ENCODE measurements at regions not wholly inside any gene's neighbourhood (a gene's known extent, or its start where the extent isn't known, plus 50 kb on each side); places are given as distances from the start of the nearest gene placed in this dataset.
A peak's percentile ranks its signal among the peaks of the same experiment; 100 is the strongest.

DNA sequence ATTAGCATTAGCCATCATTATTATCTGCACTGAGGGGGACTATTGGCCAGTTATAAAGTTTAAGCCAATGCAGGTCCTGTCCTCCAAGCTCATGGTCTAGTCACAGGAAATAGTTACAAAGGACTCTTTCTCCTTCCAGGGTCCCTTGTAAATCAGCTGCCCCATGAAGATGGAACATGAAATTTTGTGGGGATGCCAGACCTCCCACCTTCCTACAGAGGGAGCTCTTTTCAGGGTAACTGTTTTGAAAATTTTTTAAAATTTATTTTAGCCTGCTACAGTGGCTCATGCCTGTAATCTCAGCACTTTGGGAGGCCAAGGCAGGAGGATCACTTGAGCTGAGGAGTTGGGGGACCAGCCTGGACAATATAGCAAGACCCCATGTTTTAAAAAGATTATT lies 124.4 kb upstream of the SLC34A2 start:
- peak; percentile 69 for DNase-seq (ENCODE audit: low spot score)

GRCh38 chr4:25532591-25532990 lies 123.1 kb upstream of the SLC34A2 start:
- DNase-seq (ENCODE audit: low spot score) = no peak

DNA sequence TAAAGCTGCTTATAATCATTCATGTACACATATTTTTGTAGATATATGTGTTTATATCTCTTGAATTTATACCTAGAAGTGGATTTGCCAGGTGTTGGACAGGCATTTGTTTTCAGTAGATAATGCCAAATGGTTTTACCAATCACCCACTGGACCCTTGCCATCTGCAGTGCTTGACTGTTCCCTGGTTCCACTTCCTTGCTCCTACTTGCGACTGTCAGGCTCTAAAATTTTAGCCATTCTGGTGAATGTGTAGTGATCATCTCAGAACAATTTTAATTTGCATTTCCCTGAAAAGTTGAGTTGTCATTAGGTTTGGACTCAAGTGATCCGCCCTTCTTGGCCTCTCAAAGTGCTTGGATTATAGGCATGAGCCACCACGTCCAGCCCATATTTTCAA lies 122.4 kb upstream of the SLC34A2 start:
- no peak for DNase-seq (ENCODE audit: low spot score)

DNA sequence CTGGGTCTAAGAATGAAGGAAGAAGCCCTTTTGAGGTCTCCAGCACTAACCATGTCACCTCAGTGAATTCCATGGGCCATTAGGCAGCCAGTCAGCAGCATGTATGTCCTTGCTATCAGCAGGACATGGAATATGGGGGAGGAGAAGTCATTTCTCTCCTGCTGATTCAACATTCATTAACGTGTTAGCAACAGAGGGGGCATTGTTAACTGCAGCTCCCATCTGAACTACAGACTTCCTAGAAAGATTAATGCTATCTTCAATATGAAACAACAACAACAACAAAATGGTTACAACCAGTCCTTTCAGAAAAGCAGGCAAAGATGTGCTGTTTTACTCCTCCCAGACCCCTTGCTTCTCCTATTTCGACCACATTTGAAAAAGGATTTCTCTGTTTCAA lies 120.4 kb upstream of the SLC34A2 start:
- DNase-seq (ENCODE audit: low spot score) = peak; percentile 77

- peak; percentile 55 for DNase-seq (ENCODE audit: low spot score)
These were observed 119.8 kb upstream of the SLC34A2 start for GRCh38 chr4:25535701-25536473.

DNA sequence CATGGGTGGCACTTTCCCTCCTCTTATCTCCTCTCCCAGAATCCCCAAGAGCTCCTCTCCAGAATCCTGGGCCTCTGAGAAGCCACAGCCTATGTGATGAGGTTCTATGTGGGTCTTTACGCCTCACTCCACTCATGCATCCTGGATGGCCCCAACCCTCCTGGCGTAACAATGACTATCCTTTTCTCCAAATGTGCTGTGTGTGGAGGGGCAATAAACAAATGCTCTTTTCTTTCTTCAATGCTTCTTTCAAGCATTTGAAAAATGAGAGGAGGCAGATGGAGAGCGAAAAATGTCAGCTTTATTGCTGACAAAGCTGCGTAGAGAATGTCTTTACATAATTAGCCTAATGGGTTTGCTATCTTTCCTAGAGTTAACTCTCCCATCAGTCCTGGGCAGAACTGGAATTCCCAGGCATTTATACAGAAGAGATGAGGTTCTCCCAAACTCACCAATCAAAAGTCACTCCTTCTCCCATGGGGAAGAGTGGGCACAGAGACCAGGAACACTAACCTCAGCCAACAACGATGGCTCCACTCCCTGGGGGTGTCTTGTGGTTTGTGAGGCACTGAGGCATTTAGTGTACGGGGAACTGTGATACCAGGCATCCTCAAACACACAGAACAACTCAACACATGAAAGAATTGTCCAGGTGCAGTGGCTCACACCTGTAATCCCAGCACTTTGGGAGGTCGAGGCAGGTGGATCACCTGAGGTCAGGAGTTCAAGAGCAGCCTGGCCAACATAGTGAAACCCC lies 118.9 kb upstream of the SLC34A2 start:
- no peak for DNase-seq (ENCODE audit: low spot score)

GRCh38 chr4:25538430-25538829 lies 117.2 kb upstream of the SLC34A2 start:
- DNase-seq (ENCODE audit: low spot score) = no peak

GRCh38 chr4:25539241-25539640 lies 116.4 kb upstream of the SLC34A2 start:
- no peak for DNase-seq (ENCODE audit: low spot score)

- no peak for DNase-seq (ENCODE audit: low spot score)
These were observed 114.9 kb upstream of the SLC34A2 start for GRCh38 chr4:25540734-25541133.

GRCh38 chr4:25547343-25547742 lies 108.3 kb upstream of the SLC34A2 start:
- DNase-seq (ENCODE audit: low spot score) = no peak

GRCh38 chr4:25549413-25549812 lies 106.2 kb upstream of the SLC34A2 start:
- DNase-seq (ENCODE audit: low spot score) = no peak

DNA sequence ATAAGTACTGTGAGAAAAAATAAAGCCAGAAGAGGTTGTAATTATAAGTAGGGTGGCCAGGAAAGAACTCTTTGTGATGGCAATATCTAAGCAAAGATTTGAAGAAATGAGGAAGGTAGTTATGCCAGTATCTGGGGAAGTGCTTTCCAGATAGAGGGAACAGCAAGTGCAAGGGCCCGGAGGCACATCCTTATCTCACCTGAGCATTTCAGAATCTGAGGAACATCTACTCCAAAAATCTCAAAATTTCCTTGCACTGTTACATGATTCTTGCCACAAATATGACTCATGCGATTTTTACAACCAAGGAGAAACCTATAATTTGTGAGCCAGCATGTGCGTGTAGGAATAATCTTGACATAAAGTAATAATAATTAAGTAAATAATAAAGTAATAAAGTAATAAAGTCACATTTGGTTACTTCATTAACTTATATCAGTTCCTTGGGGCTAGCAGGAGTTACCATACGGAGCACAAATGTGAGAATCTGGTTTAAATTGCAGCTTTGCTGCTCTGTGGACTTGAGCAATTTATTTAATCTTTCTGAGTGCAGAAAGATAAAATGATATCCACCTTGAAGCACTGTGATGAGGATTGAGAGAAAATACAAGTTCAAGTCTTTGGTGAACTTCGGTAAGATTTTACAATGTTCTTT lies 105.1 kb upstream of the SLC34A2 start:
- no peak for DNase-seq (ENCODE audit: low spot score)

- no peak for DNase-seq (ENCODE audit: low spot score)
These were observed 104.0 kb upstream of the SLC34A2 start for GRCh38 chr4:25551605-25552004.

DNA sequence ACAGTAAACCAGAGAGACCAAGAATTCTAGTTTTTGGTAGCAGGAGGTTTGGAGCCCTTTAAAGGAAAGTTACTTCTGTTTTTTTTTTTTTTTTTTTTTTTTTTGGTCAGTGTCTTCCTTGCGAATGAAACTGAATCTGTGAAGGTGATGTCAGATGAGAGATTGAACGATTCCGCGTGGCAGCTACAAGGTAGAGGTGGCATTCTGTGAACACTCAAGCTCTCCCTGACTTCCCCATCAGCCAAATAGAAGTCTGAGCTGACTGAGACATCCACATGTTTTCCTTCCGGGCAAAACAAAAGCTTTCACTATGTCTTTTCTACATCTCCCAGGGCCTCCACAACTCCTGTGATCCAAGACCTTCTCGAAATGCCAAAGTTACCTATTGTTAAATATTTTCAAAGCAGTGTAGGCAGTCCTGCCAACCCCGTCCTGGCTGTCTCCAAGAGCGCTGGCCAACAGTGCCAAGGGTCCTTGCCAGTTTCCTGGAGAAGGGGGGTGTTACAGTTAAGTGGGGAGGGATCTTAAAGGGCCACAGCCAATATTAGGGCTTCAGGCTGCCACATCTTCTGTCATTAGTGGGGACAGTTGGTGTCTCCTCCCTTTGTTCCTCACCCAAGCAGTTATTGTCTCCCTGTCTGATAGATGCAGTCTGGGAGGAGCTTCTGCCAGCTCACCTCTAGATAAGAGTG lies 102.9 kb upstream of the SLC34A2 start:
- no peak for DNase-seq (ENCODE audit: low spot score)

GRCh38 chr4:25559508-25559907 lies 96.1 kb upstream of the SLC34A2 start:
- no peak for DNase-seq (ENCODE audit: low spot score)

DNA sequence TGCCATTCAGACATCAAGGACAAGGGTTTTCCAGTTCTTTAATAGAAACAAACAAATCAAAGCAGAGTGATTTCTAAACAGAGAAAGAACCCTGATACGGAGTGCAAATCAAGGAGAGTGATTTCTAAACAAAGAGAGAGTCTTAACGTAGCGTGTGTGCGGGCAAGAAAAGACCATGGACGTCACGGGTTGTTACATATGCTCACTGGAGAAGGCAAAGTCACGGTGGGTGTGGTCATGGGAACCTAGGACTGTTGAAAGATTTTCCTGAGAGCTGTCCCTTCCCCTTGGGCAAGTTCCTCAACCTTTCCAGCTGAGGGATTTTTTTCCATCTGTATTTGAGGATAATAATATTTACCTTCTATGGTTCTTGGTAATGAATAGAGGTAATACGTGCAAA lies 95.0 kb upstream of the SLC34A2 start:
- no peak for DNase-seq (ENCODE audit: low spot score)

- peak; percentile 74 for DNase-seq (ENCODE audit: low spot score)
These were observed 92.5 kb upstream of the SLC34A2 start for GRCh38 chr4:25563071-25563564.

DNA sequence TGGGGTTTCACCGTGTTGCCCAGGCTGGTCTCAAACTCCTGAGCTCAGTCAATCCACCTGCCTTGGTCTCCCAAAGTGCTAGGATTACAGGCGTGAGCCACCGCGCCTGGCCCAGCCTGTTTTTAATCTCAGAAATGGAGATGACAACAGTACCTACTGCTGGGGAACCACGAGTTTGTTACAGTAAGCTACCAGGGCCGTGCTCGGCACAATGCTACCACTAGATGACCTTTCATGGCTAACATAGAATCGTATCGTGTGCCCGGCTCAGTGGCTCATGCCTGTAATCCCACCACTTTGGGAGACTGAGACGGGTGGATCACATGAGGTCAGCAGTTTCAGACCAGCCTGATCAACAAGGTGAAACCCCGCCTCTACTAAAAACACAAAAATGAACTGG lies 90.8 kb upstream of the SLC34A2 start:
- no peak for DNase-seq (ENCODE audit: low spot score)

GRCh38 chr4:25567253-25567652 lies 88.4 kb upstream of the SLC34A2 start:
- no peak for DNase-seq (ENCODE audit: low spot score)

DNA sequence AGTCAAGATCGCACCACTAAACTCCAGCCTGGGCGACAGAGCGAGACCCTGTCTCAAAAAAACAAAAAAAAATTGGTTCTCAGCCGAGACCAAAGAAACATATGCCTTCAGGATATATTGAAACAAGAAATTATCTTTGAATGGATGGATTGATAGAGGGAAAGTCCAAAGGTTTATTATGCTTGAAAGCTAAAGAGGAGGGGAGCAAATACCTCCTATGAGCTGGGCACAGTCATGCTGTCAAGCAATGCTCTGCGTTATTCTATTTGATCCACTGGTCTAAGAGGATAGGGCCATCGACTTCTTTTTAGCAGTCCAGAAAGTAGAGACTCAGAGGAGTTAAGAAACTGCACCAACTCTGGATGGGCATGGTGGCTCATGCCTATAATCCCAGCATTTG lies 85.9 kb upstream of the SLC34A2 start:
- DNase-seq (ENCODE audit: low spot score) = peak; percentile 67

DNA sequence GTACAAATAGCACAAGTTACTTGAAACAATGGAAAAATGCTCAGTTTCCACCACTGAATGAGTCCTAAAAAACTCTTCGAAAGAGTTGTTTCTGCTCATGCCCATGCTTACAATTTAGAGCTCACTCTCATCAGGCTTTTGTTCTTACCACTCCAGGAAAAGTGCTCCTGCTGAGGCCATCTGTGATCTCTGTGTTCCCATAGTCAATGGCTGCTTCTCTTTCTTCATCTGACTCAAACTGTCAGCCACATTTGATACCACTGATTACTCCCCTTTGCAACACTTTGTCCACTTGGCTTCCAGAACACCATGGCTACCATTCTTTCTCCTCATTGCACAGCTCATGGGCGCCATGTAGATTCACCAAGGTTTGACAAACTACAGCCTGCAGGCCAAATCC lies 80.0 kb upstream of the SLC34A2 start:
- DNase-seq (ENCODE audit: low spot score) = no peak

DNA sequence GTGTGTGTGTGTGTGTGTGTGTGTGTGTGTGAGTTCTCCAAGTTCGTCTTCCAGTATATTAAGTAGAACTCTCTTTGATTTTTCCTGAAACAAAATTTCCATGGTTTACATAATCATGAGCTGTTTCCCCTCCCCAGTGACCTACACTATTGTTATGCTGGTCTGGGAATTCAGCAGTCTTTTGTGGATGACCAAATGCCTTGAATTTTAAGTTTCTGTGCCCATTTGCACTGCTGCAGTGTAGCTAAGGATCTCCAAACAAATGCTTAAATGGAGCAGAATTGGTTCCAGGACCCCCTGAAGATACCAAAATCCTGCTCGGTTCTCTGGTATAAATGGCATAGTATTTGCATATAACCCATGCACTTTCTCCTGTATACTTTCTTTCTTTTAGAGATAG lies 77.2 kb upstream of the SLC34A2 start:
- no peak for DNase-seq (ENCODE audit: low spot score)
